H1 (cell line): ENCODE measurements at regions not wholly inside any gene's neighbourhood (a gene's known extent, or its start where the extent isn't known, plus 50 kb on each side); places are given as distances from the start of the nearest gene placed in this dataset.

Experiments used
- CTCF ChIP-seq, 3 experiments: IDR thresholded peaks; 1 replicate in 2 of 3; 2 replicates in 1 of 3; pipeline versions ENCODE4 v1.5.1 to v1.6.1; 2011; ENCODE audit warnings: low read length in 3 of 3, mild to moderate bottlenecking in 3 of 3, inconsistent platforms in 2 of 3, low read depth in 1 of 3, moderate library complexity in 1 of 3; ENCODE audit not compliant: insufficient read depth in 1 of 3; ENCODE audit errors: control extremely low read depth in 1 of 3
- GABPA ChIP-seq: IDR thresholded peaks from 2 replicates; pipeline ENCODE4 v1.6.1; 2011; ENCODE audit warnings: mild to moderate bottlenecking, low read length, moderate library complexity, borderline replicate concordance; ENCODE audit not compliant: insufficient read depth
- NRF1 ChIP-seq: IDR thresholded peaks from 2 replicates; pipeline ENCODE4 v1.6.1; 2011; ENCODE audit warnings: mild to moderate bottlenecking, low read depth, low read length, improper control_type of control experiment
- POLR2A ChIP-seq, 2 experiments: IDR thresholded peaks; 1 replicate in 1 of 2; 2 replicates in 1 of 2; pipeline ENCODE4 v1.6.1; 2011; ENCODE audit warnings: low read depth in 2 of 2, low read length in 2 of 2, mild to moderate bottlenecking in 2 of 2; ENCODE audit errors: control extremely low read depth in 1 of 2
- POLR2AphosphoS5 ChIP-seq: IDR thresholded peaks from 2 replicates; pipeline ENCODE4 v1.6.1; 2011; ENCODE audit warnings: low read depth, low read length
- SIX5 ChIP-seq: IDR thresholded peaks from 2 replicates; pipeline ENCODE4 v1.6.1; 2011; ENCODE audit warnings: mild to moderate bottlenecking, low read depth, low read length
- SP2 ChIP-seq: IDR thresholded peaks from 2 replicates; pipeline ENCODE4 v1.6.1; 2012; ENCODE audit warnings: mild to moderate bottlenecking, low read length, inconsistent platforms
- TAF7 ChIP-seq: optimal IDR thresholded peaks from 2 replicates; pipeline ENCODE3; 2011; ENCODE audit warnings: low read depth, mild to moderate bottlenecking, inconsistent platforms, low read length, moderate library complexity, borderline replicate concordance

GRCh38 chr13:90710164-90710759 is 637.2 kb upstream of the MIR17HG start:
- TF ChIP-seq CTCF (IDR thresholded peaks at IDR 0.05; ENCODE audit: control extremely low read depth in 1 of 3, insufficient read depth in 1 of 3, low read depth in 1 of 3, low read length in 3 of 3) (no peak), POLR2A (IDR thresholded peaks at IDR 0.05; ENCODE audit: control extremely low read depth in 1 of 2, low read depth in 2 of 2, low read length in 2 of 2) (no peak), POLR2AphosphoS5 (no peak), SIX5 (no peak), NRF1 (no peak), TAF7 (no peak), GABPA (no peak), SP2 (no peak)
